HepG2 (cell line): ENCODE measurements at regions not wholly inside any gene's neighbourhood (a gene's known extent, or its start where the extent isn't known, plus 50 kb on each side); places are given as distances from the start of the nearest gene placed in this dataset.

ENCODE experiments used
- CTCF ChIP-seq: sonication (generic); formaldehyde crosslinking; IDR thresholded peaks from 2 replicates; pipeline ENCODE4 v1.5.0; 2020; ENCODE audit warnings: mild to moderate bottlenecking, missing genetic modification reagents, moderate library complexity
- SIN3A ChIP-seq: IDR thresholded peaks from 2 replicates; pipeline ENCODE4 v1.6.1; 2011; ENCODE audit warnings: low read depth, mild to moderate bottlenecking, control low read depth, low read length, borderline replicate concordance
- ZNF562 ChIP-seq: sonication (generic); formaldehyde crosslinking; IDR thresholded peaks from 2 replicates; pipeline ENCODE4 v1.8.0; 2022; ENCODE audit warnings: missing genetic modification reagents, borderline replicate concordance

- no peak for TF ChIP-seq ZNF562
- no peak for TF ChIP-seq CTCF (CRISPR knock-in tag)
- TF ChIP-seq SIN3A = no peak
Measured at GRCh38 chr9:12980085-12980851, 205.4 kb downstream of the LURAP1L start.
